Endothelial cell of umbilical vein (primary cell): ENCODE measurements at regions not wholly inside any gene's neighbourhood (a gene's known extent, or its start where the extent isn't known, plus 50 kb on each side); places are given as distances from the start of the nearest gene placed in this dataset.
"Not testable (repeated sequence)": the region's sequence is repeated elsewhere in the genome, so short reads cannot be mapped to it uniquely, and the experiment has no call there.

ENCODE experiments used
- CTCF ChIP-seq, 2 donors: IDR thresholded peaks; 1 replicate in 1 of 2; 2 replicates in 1 of 2; pipeline ENCODE4 v1.5.1; 2011; ENCODE audit warnings: low read length in 2 of 2, mild to moderate bottlenecking in 2 of 2, moderate library complexity in 2 of 2, control low read depth in 1 of 2, inconsistent platforms in 1 of 2, low read depth in 1 of 2; ENCODE audit not compliant: insufficient read depth in 1 of 2; ENCODE audit errors: extremely low read depth in 1 of 2
- EZH2 ChIP-seq: IDR thresholded peaks from 2 replicates; pipeline ENCODE4 v1.6.1; 2012; ENCODE audit warnings: borderline replicate concordance, low read depth, mild to moderate bottlenecking, moderate library complexity, low read length, inconsistent platforms; ENCODE audit not compliant: severe bottlenecking
- GATA2 ChIP-seq: IDR thresholded peaks from 2 replicates; pipeline ENCODE4 v1.7.0; 2011; ENCODE audit warnings: low read depth, mild to moderate bottlenecking, moderate library complexity, mixed read lengths, low read length; ENCODE audit not compliant: insufficient read length, insufficient read depth
- MYC ChIP-seq: IDR thresholded peaks from one replicate; pipeline ENCODE4 v1.6.1; 2011; ENCODE audit warnings: mild to moderate bottlenecking, low read depth, low read length
- POLR2A ChIP-seq: IDR thresholded peaks from 2 replicates; pipeline ENCODE4 v1.6.1; 2012; ENCODE audit warnings: low read depth, mild to moderate bottlenecking, control low read depth, low read length
- POLR2AphosphoS5 ChIP-seq: IDR thresholded peaks from 2 replicates; pipeline ENCODE4 v1.6.1; 2012; ENCODE audit warnings: low read depth, mild to moderate bottlenecking, control low read depth, low read length, moderate library complexity; ENCODE audit not compliant: insufficient read depth

DNA sequence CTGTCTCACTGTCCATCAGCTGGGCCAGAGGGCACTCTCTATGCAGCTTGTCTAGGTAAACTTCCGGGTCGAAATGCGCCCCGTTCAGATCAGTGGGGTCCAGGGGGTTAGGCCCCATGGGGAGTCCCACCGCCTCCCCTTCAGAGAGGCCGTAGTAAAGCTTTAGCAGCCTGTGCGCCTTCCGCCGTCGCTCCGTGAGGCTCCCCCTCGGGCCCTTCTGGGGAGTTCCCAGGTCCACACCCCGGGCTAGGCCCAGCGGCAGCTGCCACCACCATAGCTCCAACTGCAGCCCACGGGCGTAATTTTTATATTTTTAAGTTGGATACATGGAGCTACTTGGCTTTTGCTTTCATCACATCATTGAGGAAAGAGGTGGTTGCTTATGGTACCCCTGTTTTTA, 73.7 kb upstream of the FRG2C start:
- TF ChIP-seq EZH2; CTCF (IDR thresholded peaks at IDR 0.05; ENCODE audit: extremely low read depth in 1 of 2, insufficient read depth in 1 of 2, low read depth in 1 of 2, low read length in 2 of 2); POLR2A; MYC; POLR2AphosphoS5; GATA2: not testable (repeated sequence)
